ENCODE measurements at regions not wholly inside any gene's neighbourhood (a gene's known extent, or its start where the extent isn't known, plus 50 kb on each side); places are given as distances from the start of the nearest gene placed in this dataset.

GRCh38 chr12:80045594-80045993 is 53.7 kb upstream of the OTOGL start:
- Histone ChIP-seq H3K27me3 (ENCODE audit: control insufficient read depth, insufficient read depth, low read length) (no peaks in the 10 kb centered on the region), H3K4me3 (ENCODE audit: low read depth, low read length) (no peak overlapping the region), H3K36me3 (ENCODE audit: control insufficient read depth, insufficient read depth, low read length) (no peaks in the 10 kb centered on the region)
- CTCF ChIA-PET, result interaction anchor here (0.6 to 1.1 kb wide), 3 partner anchors 56 to 354 kb away, joined by 3 to 4 read pairs (median 4); no protein-coding TSS in a partner anchor
- peak; percentile 43 for DNase-seq (ENCODE audit: low read depth)
- TF ChIP-seq CTCF (IDR thresholded peaks at IDR 0.05; ENCODE audit: insufficient read depth, low read depth, low read length), result no peak
- POLR2A ChIA-PET, result no interaction called here

DNA sequence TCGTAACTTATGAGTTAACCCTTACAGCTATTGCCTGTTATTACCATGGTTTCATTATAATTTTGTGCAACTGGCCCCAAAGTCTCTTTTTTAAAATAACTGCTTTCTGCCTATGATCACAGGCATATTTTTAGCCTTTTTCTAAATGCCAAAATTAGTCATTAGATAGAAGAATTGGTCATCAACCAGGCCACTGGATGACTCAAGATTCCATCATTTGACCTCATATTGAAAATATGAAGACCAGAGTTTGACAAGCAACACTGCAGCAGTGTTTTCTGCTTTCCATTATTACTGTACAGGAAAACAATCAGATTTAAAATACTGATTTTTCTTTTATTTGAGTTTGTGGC is 54.7 kb upstream of the OTOGL start:
- ChIA-PET POLR2A (no interaction called here), CTCF (no interaction called here)
- Histone ChIP-seq H3K36me3 (ENCODE audit: control insufficient read depth, insufficient read depth, low read length) (no peaks in the 10 kb centered on the region), H3K27me3 (ENCODE audit: control insufficient read depth, insufficient read depth, low read length) (no peaks in the 10 kb centered on the region), H3K4me3 (ENCODE audit: low read depth, low read length) (no peak overlapping the region)
- TF ChIP-seq CTCF (IDR thresholded peaks at IDR 0.05; ENCODE audit: insufficient read depth, low read depth, low read length), result no peak
- DNase-seq (ENCODE audit: low read depth), result peak; percentile 80

- TF ChIP-seq CTCF (IDR thresholded peaks at IDR 0.05; ENCODE audit: insufficient read depth, low read depth, low read length), result no peak
- Histone ChIP-seq H3K4me3 (ENCODE audit: low read depth, low read length) (no peak overlapping the region), H3K27me3 (ENCODE audit: control insufficient read depth, insufficient read depth, low read length) (no peaks in the 10 kb centered on the region), H3K36me3 (ENCODE audit: control insufficient read depth, insufficient read depth, low read length) (no peaks in the 10 kb centered on the region)
- peak; percentile 17 for DNase-seq (ENCODE audit: low read depth)
- POLR2A ChIA-PET, result no interaction called here
- CTCF ChIA-PET, result no interaction called here
Observed at GRCh38 chr12:80041692-80042091, 57.6 kb upstream of the OTOGL start.

- ChIA-PET CTCF (no interaction called here), POLR2A (no interaction called here)
- DNase-seq (ENCODE audit: low read depth), result no peak
- Histone ChIP-seq H3K36me3 (ENCODE audit: control insufficient read depth, insufficient read depth, low read length) (no peaks in the 10 kb centered on the region), H3K27me3 (ENCODE audit: control insufficient read depth, insufficient read depth, low read length) (no peaks in the 10 kb centered on the region), H3K4me3 (ENCODE audit: low read depth, low read length) (no peak overlapping the region)
- no peak for TF ChIP-seq CTCF (IDR thresholded peaks at IDR 0.05; ENCODE audit: insufficient read depth, low read depth, low read length)
Observed at GRCh38 chr12:80041071-80041470, 58.3 kb upstream of the OTOGL start.

DNA sequence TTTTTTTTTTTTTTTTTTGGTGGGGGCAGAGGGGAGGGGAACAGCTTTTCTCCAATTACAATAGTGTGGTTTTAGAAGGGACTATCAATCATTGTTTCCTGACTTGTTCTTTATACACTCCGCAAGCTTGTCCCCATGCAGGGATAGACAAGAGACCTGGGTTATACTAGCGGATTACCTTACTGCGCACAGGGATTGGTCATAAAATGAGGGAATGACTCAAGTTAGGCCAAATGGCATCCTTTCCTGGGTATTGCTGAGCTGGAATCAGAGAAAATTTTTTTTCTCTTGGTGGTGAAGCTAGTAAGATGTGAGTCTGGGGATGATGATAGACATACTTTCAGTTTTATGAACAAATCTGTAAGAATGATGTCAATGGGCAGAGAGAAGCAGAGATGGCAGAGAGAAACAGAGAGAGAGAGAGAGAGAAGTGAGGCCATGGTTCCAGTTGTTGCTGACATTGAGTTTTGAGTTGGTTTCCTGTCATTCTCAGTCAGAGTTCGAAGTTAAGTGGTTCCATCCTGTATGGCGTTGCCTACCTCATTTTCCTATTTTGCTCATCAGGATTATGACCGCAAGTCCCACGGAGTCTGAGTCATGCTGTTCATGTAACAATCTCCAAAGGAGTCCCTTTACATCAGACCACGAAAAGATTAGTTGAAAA is 59.1 kb upstream of the OTOGL start:
- H3K27me3 ChIP-seq (ENCODE audit: control insufficient read depth, insufficient read depth, low read length), result no peaks in the 10 kb centered on the region
- H3K36me3 ChIP-seq (ENCODE audit: control insufficient read depth, insufficient read depth, low read length), result no peaks in the 10 kb centered on the region
- no peak for TF ChIP-seq CTCF (IDR thresholded peaks at IDR 0.05; ENCODE audit: insufficient read depth, low read depth, low read length)
- POLR2A ChIA-PET, result no interaction called here
- H3K4me3 ChIP-seq (ENCODE audit: low read depth, low read length), result no peak overlapping the region
- no peak for DNase-seq (ENCODE audit: low read depth)
- CTCF ChIA-PET, result interaction anchor here (0.8 kb wide), 1 partner anchor 17 kb away, joined by 3 read pairs; no protein-coding TSS in a partner anchor
